BJ (cell line): ENCODE measurements at regions not wholly inside any gene's neighbourhood (a gene's known extent, or its start where the extent isn't known, plus 50 kb on each side); places are given as distances from the start of the nearest gene placed in this dataset.

ENCODE experiments used
- CTCF ChIA-PET: fragments of 350-600 bp; formaldehyde crosslinking; extraction: SDS; loops from one replicate; lab custom pipeline; 2021; ENCODE audit warnings: antibody characterized with exemption, inconsistent platforms; lab: Yijun Ruan, JAX
- POLR2A ChIA-PET: fragments of 300-600 bp; sonication (Branson Sonifier 250); formaldehyde crosslinking; extraction: SDS; loops from one replicate; lab custom pipeline; 2021; ENCODE audit warnings: antibody characterized with exemption; lab: Charles Lee
- DNase-seq: peaks from one replicate; pipeline ENCODE4 v3.0.0-alpha.2; 2011; ENCODE audit warnings: low read depth
- H3K27me3 ChIP-seq: 2 replicates; pipeline ENCODE4 v1.6.0; 2011; ENCODE audit warnings: low read length; ENCODE audit not compliant: control insufficient read depth, insufficient read depth
- H3K36me3 ChIP-seq: 2 replicates; pipeline ENCODE4 v1.5.1; 2011; ENCODE audit warnings: low read length; ENCODE audit not compliant: control insufficient read depth, insufficient read depth
- H3K4me3 ChIP-seq: 2 replicates; pipeline ENCODE4 v1.5.1; 2011; ENCODE audit warnings: low read depth, mild to moderate bottlenecking, control low read depth, low read length
- TF ChIP-seq, protein P1 (sequence below): IDR thresholded peaks from 2 replicates; pipeline ENCODE4 v1.5.1; 2011; ENCODE audit warnings: low read depth, mild to moderate bottlenecking, control low read depth, inconsistent platforms, low read length, moderate library complexity; ENCODE audit not compliant: insufficient read depth

DNA sequence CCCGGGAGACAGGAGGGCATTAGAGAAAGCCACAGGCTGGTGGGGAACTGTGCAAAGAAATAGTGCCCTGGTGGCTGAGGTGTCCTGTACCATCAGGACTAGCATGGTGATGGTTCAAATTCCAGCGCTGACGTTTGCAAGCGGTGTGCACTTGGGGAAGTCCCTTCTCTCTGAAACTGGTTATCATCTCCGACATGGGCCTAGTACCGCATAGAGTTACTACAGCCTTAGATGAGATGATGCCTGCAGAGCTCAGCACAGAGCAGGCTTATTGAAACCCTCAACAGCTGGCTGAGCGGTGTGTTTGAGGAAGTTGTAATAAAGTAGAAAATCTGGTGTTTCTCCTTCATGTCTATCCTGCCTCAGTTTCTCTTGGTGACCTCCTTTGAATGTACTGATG lies 136.7 kb upstream of the WSCD1 start:
- TF ChIP-seq, protein P1, sequence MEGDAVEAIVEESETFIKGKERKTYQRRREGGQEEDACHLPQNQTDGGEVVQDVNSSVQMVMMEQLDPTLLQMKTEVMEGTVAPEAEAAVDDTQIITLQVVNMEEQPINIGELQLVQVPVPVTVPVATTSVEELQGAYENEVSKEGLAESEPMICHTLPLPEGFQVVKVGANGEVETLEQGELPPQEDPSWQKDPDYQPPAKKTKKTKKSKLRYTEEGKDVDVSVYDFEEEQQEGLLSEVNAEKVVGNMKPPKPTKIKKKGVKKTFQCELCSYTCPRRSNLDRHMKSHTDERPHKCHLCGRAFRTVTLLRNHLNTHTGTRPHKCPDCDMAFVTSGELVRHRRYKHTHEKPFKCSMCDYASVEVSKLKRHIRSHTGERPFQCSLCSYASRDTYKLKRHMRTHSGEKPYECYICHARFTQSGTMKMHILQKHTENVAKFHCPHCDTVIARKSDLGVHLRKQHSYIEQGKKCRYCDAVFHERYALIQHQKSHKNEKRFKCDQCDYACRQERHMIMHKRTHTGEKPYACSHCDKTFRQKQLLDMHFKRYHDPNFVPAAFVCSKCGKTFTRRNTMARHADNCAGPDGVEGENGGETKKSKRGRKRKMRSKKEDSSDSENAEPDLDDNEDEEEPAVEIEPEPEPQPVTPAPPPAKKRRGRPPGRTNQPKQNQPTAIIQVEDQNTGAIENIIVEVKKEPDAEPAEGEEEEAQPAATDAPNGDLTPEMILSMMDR, result no peak
- CTCF ChIA-PET, result no interaction called here
- DNase-seq, result no peak
- Histone ChIP-seq H3K27me3 (no peaks in the 10 kb centered on the region; the same call in 1 of the 2 replicates), H3K4me3 (no peak overlapping the region), H3K36me3 (no peaks in the 10 kb centered on the region)
- POLR2A ChIA-PET, result no interaction called here

DNA sequence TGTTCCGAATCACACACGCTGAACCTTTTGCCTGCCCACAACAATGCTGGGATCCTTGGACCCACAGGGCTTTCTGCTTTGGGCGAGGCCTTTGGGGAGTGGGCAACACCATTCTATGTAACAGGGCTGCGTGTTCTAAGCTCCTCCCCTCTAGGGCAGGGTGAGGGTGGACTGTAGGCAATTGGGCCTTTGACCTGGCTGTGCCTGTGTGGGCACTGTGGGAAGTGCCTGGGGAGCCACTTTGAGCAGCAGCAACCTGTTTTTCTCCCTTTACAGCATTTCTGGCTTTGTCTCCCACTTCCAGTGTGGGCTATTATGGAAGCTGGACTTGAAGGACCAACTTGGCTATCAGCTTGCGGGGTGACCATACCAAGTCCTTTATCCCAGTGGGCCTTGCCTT lies 128.9 kb upstream of the WSCD1 start:
- POLR2A ChIA-PET, result no interaction called here
- Histone ChIP-seq H3K36me3 (no peaks in the 10 kb centered on the region), H3K4me3 (no peak overlapping the region), H3K27me3 (no peaks in the 10 kb centered on the region; the same call in none of the 2 replicates)
- no peak for DNase-seq
- CTCF ChIA-PET, result no interaction called here
- TF ChIP-seq, protein P1, result no peak

DNA sequence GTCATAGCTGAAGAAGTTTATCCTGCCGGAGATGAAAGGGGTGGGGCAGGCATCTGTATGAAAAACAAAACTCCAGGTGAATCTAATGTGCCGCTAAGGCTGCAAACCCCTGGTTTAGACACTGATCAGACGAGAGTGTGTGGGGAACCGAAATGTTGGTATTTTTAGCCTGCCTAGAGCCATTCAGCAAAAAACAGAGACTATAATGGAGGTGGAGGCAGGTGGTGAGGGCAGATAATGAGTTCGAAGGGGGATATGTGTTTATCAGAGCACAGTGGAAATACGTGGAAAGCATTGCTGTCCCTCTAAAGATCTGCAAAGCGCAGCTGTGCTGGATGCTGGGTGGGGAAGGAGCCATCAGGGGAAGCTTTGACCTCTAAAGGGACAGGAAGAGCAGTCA lies 127.5 kb upstream of the WSCD1 start:
- POLR2A ChIA-PET, result interaction anchor here (0.7 kb wide), 1 partner anchor 503 kb away, joined by 38 read pairs; no protein-coding TSS in a partner anchor
- DNase-seq, result no peak
- Histone ChIP-seq H3K27me3 (no peaks in the 10 kb centered on the region; the same call in none of the 2 replicates), H3K36me3 (no peaks in the 10 kb centered on the region), H3K4me3 (no peak overlapping the region)
- CTCF ChIA-PET, result no interaction called here
- TF ChIP-seq, protein P1, result no peak

DNA sequence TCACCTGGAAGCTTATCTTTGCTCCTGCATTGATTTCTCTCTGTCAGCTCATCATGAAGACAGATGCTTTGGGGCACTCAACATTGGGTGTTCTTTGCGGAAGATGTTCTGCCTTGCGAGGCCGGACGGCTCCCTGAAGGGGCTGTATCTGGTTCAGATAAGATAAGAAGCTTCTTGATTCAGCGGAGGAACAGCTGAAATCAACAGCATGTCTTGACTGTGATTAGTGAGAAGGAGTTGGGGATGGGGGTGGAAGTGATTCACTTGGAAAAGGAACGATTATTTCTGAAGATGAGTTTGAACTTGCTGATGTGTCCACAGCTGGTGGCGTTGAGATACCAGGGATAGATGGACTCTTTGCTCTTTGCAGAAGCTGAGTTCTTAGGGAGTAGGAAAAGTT lies 126.9 kb upstream of the WSCD1 start:
- CTCF ChIA-PET, result no interaction called here
- H3K27me3 ChIP-seq, result no peaks in the 10 kb centered on the region; the same call in 1 of the 2 replicates
- no peak overlapping the region for H3K4me3 ChIP-seq
- no peak for DNase-seq
- H3K36me3 ChIP-seq, result no peaks in the 10 kb centered on the region
- TF ChIP-seq, protein P1, result no peak
- POLR2A ChIA-PET, result no interaction called here

DNA sequence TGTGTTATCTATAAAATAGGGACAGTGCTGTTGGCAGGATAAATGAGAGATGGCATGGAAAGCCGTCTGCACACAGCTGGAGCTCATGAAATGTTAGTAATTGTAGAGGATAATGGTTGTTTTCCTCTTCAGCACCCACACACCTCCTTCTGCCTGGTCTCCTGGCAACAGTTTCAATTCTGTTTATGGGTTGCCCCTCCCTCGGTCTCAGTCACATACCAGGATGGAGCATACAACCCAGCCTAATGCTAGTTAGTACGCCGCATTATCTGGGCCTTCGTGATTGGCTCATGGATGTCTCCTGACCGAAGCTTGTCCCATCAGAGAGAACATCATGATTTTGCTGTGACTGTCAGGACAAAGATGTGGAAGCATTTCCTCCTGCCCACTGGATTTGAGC lies 126.2 kb upstream of the WSCD1 start:
- DNase-seq, result no peak
- TF ChIP-seq, protein P1, result no peak
- no peak overlapping the region for H3K4me3 ChIP-seq
- no peaks in the 10 kb centered on the region; the same call in 1 of the 2 replicates for H3K27me3 ChIP-seq
- ChIA-PET POLR2A (no interaction called here), CTCF (no interaction called here)
- H3K36me3 ChIP-seq, result no peaks in the 10 kb centered on the region
